H1 (cell line): ENCODE measurements at regions not wholly inside any gene's neighbourhood (a gene's known extent, or its start where the extent isn't known, plus 50 kb on each side); places are given as distances from the start of the nearest gene placed in this dataset.

Experiments
- CTCF ChIA-PET: fragments of 300-600 bp; sonication (Branson Sonifier 250); formaldehyde crosslinking; loops from one replicate; lab custom pipeline; 2021; ENCODE audit not compliant: partially characterized antibody; lab: Charles Lee
- POLR2A ChIA-PET: fragments of 300-600 bp; sonication (Branson Sonifier 250); formaldehyde crosslinking; loops from one replicate; lab custom pipeline; 2021; ENCODE audit warnings: inconsistent platforms; ENCODE audit not compliant: partially characterized antibody; lab: Charles Lee
- DNase-seq, 2 experiments: peaks; one replicate each; pipeline versions ENCODE4 v3.0.0 to v3.0.0-alpha.2; 2010 to 2022; ENCODE audit warnings: low spot score in 2 of 2, low read depth in 1 of 2, mixed read lengths in 1 of 2
- FAIRE-seq: peaks from 2 replicates; lab custom pipeline; 2011; peaks lifted over from hg19 to GRCh38; lab: Jason Lieb, UNC
- H2AFZ ChIP-seq: 2 replicates; pipeline ENCODE4 v1.8.1; 2012; ENCODE audit warnings: low read length, inconsistent platforms
- H2AK5ac ChIP-seq: 2 replicates; pipeline ENCODE4 v1.6.1; 2013; ENCODE audit warnings: low read depth, low read length
- H2BK120ac ChIP-seq: replicated peaks from 2 replicates; pipeline ENCODE3; 2013; ENCODE audit warnings: low read depth, low read length, inconsistent platforms
- H2BK12ac ChIP-seq: 2 replicates; pipeline ENCODE4 v1.6.1; 2013; ENCODE audit warnings: low read depth, low read length
- H2BK15ac ChIP-seq: 2 replicates; pipeline ENCODE4 v1.6.1; 2013; ENCODE audit warnings: low read length
- H2BK20ac ChIP-seq: 2 replicates; pipeline ENCODE4 v1.6.1; 2013; ENCODE audit warnings: low read length
- H2BK5ac ChIP-seq: 2 replicates; pipeline ENCODE4 v1.6.1; 2013; ENCODE audit warnings: low read depth, low read length
- H3K14ac ChIP-seq: 2 replicates; pipeline ENCODE4 v1.6.1; 2013; ENCODE audit warnings: inconsistent platforms; ENCODE audit not compliant: insufficient read length
- H3K18ac ChIP-seq: 2 replicates; pipeline ENCODE4 v1.6.1; 2013; ENCODE audit warnings: low read length; ENCODE audit errors: extremely low read depth
- H3K23ac ChIP-seq: 2 replicates; pipeline ENCODE4 v1.6.1; 2013; ENCODE audit warnings: inconsistent platforms; ENCODE audit not compliant: insufficient read length
- H3K23me2 ChIP-seq: 2 replicates; pipeline ENCODE4 v1.6.1; 2013; ENCODE audit warnings: low read depth, low read length
- H3K27ac ChIP-seq: 2 replicates; pipeline ENCODE4 v1.6.1; 2011; ENCODE audit warnings: low read depth, low read length, inconsistent platforms
- H3K27me3 ChIP-seq, 4 experiments: replicated peaks in 1 of 4; 1 replicate in 1 of 4; 2 replicates in 3 of 4; pipeline versions ENCODE4 v1.6.1 to v1.8.1; 2011 to 2013; ENCODE audit warnings: low read length in 3 of 4, mild to moderate bottlenecking in 3 of 4, inconsistent platforms in 2 of 4, mixed read lengths in 2 of 4, moderate library complexity in 1 of 4; ENCODE audit not compliant: control insufficient read depth in 3 of 4, insufficient read depth in 3 of 4; ENCODE audit errors: extremely low read depth in 1 of 4
- H3K36me3 ChIP-seq, 4 experiments: 2 replicates each; pipeline versions ENCODE4 v1.6.1 to v1.8.1; 2011 to 2013; ENCODE audit warnings: mild to moderate bottlenecking in 4 of 4, low read length in 3 of 4, moderate library complexity in 2 of 4, control low read depth in 1 of 4, inconsistent platforms in 1 of 4; ENCODE audit not compliant: insufficient read depth in 4 of 4, control insufficient read depth in 2 of 4
- H3K4ac ChIP-seq: replicated peaks from 2 replicates; pipeline ENCODE3; 2013; ENCODE audit warnings: low read length, low read depth, mixed read lengths, inconsistent platforms; ENCODE audit not compliant: insufficient read length
- H3K4me1 ChIP-seq, 4 experiments: replicated peaks in 1 of 4; 1 replicate in 1 of 4; 2 replicates in 3 of 4; pipeline versions ENCODE4 v1.6.1 to v1.8.1; 2011 to 2013; ENCODE audit warnings: low read length in 3 of 4, inconsistent platforms in 2 of 4, mixed read lengths in 1 of 4; ENCODE audit not compliant: insufficient read depth in 4 of 4, control insufficient read depth in 3 of 4
- H3K4me2 ChIP-seq, 2 experiments: 2 replicates each; pipeline versions ENCODE4 v1.6.1 to v1.8.1; 2011 to 2013; ENCODE audit warnings: low read depth in 2 of 2, low read length in 2 of 2, control low read depth in 1 of 2, inconsistent platforms in 1 of 2, mild to moderate bottlenecking in 1 of 2; ENCODE audit not compliant: insufficient read depth in 1 of 2
- H3K4me3 ChIP-seq, 4 experiments: fragments of 200-600, 300-600 bp in 1 of 4; sonication (generic), shearing (Covaris generic), sonication (Bioruptor Twin) in 1 of 4; 2 replicates each; pipeline versions ENCODE4 v1.5.1 to v1.8.1; 2011 to 2016; ENCODE audit warnings: low read length in 4 of 4, low read depth in 3 of 4, control low read depth in 2 of 4, inconsistent platforms in 2 of 4, mild to moderate bottlenecking in 2 of 4, mixed read lengths in 1 of 4, moderate library complexity in 1 of 4; ENCODE audit not compliant: insufficient read depth in 2 of 4; ENCODE audit errors: extremely low read depth in 1 of 4
- H3K56ac ChIP-seq: replicated peaks from 2 replicates; pipeline ENCODE3; 2013; ENCODE audit warnings: low read depth, mild to moderate bottlenecking, mixed read lengths, low read length, inconsistent platforms; ENCODE audit not compliant: insufficient read length
- H3K79me1 ChIP-seq: 2 replicates; pipeline ENCODE4 v1.6.1; 2013; ENCODE audit warnings: low read depth, low read length, control low read depth
- H3K79me2 ChIP-seq, 2 experiments: 2 replicates each; pipeline versions ENCODE4 v1.6.1 to v1.8.1; 2012 to 2013; ENCODE audit warnings: low read length in 2 of 2, mild to moderate bottlenecking in 2 of 2, inconsistent platforms in 1 of 2; ENCODE audit not compliant: insufficient read depth in 2 of 2, control insufficient read depth in 1 of 2
- H3K9ac ChIP-seq, 4 experiments: replicated peaks in 1 of 4; 1 replicate in 1 of 4; 2 replicates in 3 of 4; pipeline versions ENCODE4 v1.6.1 to v1.8.1; 2011 to 2013; ENCODE audit warnings: low read depth in 3 of 4, low read length in 3 of 4, control low read depth in 2 of 4, mild to moderate bottlenecking in 2 of 4, moderate library complexity in 2 of 4, inconsistent platforms in 1 of 4; ENCODE audit errors: extremely low read depth in 1 of 4
- H3K9me3 ChIP-seq, 2 experiments: 2 replicates each; pipeline versions ENCODE4 v1.6.1 to v1.8.1; 2012 to 2013; ENCODE audit warnings: mild to moderate bottlenecking in 2 of 2, moderate library complexity in 2 of 2, control low read depth in 1 of 2, inconsistent platforms in 1 of 2, low read depth in 1 of 2, low read length in 1 of 2, mixed read lengths in 1 of 2; ENCODE audit not compliant: insufficient read depth in 2 of 2
- H4K20me1 ChIP-seq, 2 experiments: replicated peaks in 1 of 2; 2 replicates each; pipeline versions ENCODE3 to v1.8.1; 2011 to 2013; ENCODE audit warnings: inconsistent platforms in 2 of 2, low read length in 2 of 2, mild to moderate bottlenecking in 1 of 2; ENCODE audit not compliant: insufficient read depth in 2 of 2, control insufficient read depth in 1 of 2
- H4K5ac ChIP-seq: 2 replicates; pipeline ENCODE4 v1.6.1; 2013; ENCODE audit warnings: low read length, low read depth, mixed read lengths, inconsistent platforms; ENCODE audit not compliant: insufficient read length
- H4K8ac ChIP-seq: 2 replicates; pipeline ENCODE4 v1.8.0; 2013; ENCODE audit warnings: mild to moderate bottlenecking, moderate library complexity, low read length, inconsistent platforms; ENCODE audit not compliant: insufficient read depth; ENCODE audit errors: extremely low read depth
- H4K91ac ChIP-seq: replicated peaks from 2 replicates; pipeline ENCODE3; 2013; ENCODE audit warnings: low read length, mixed read lengths, inconsistent platforms; ENCODE audit not compliant: insufficient read length
- ATF3 ChIP-seq: IDR thresholded peaks from 2 replicates; pipeline ENCODE4 v1.6.1; 2011; ENCODE audit warnings: low read depth, mild to moderate bottlenecking, low read length; ENCODE audit not compliant: insufficient read depth
- BACH1 ChIP-seq: IDR thresholded peaks from 2 replicates; pipeline ENCODE4 v1.6.1; 2012; ENCODE audit warnings: low read length, improper control_type of control experiment
- CBX8 ChIP-seq: fragments of 300-800, 300-1000 bp; sonication (generic); IDR thresholded peaks from 2 replicates; pipeline ENCODE4 v1.7.1; 2016; ENCODE audit warnings: low read depth, low read length, borderline replicate concordance
- CHD2 ChIP-seq: IDR thresholded peaks from 2 replicates; pipeline ENCODE4 v1.6.1; 2012; ENCODE audit warnings: low read length, improper control_type of control experiment
- CTCF ChIP-seq, 3 experiments: IDR thresholded peaks; 1 replicate in 2 of 3; 2 replicates in 1 of 3; pipeline versions ENCODE4 v1.5.1 to v1.6.1; 2011; ENCODE audit warnings: low read length in 3 of 3, mild to moderate bottlenecking in 3 of 3, inconsistent platforms in 2 of 3, low read depth in 1 of 3, moderate library complexity in 1 of 3; ENCODE audit not compliant: insufficient read depth in 1 of 3; ENCODE audit errors: control extremely low read depth in 1 of 3
- E2F6 ChIP-seq: IDR thresholded peaks from 2 replicates; pipeline ENCODE4 v1.6.1; 2012; ENCODE audit warnings: inconsistent platforms
- MAFK ChIP-seq: IDR thresholded peaks from 2 replicates; pipeline ENCODE4 v1.6.1; 2012; ENCODE audit warnings: low read depth, mild to moderate bottlenecking, improper control_type of control experiment, low read length
- SP2 ChIP-seq: IDR thresholded peaks from 2 replicates; pipeline ENCODE4 v1.6.1; 2012; ENCODE audit warnings: mild to moderate bottlenecking, low read length, inconsistent platforms
- TEAD4 ChIP-seq: IDR thresholded peaks from 2 replicates; pipeline ENCODE4 v1.6.1; 2012; ENCODE audit warnings: low read depth, low read length, inconsistent platforms, mixed read lengths
- YY1 ChIP-seq: IDR thresholded peaks from 2 replicates; pipeline ENCODE4 v1.6.1; 2011; ENCODE audit warnings: low read depth, mild to moderate bottlenecking, low read length
- WGBS, 2 experiments: shearing (Covaris generic) in 1 of 2; methylation state at CpG; one replicate each; pipeline versions ENCODE4 v1.1.6 to v1.1.7; 2013 to 2015; ENCODE audit warnings: low lambda C conversion rate in 2 of 2, mixed read lengths in 2 of 2, inconsistent platforms in 1 of 2, low coverage in 1 of 2, missing lambda C conversion rate in 1 of 2; ENCODE audit not compliant: insufficient replicate concordance in 2 of 2, insufficient coverage in 1 of 2, insufficient read length in 1 of 2; ENCODE audit errors: extremely low coverage in 1 of 2, missing lambda C conversion rate in 1 of 2; 5-methylcytosine and 5-hydroxymethylcytosine counted together

- H3K9ac ChIP-seq = no peak overlapping the region
- no peaks in the 10 kb centered on the region for H4K20me1 ChIP-seq
- no peak overlapping the region for H4K91ac ChIP-seq
- H3K79me2 ChIP-seq = no peaks in the 10 kb centered on the region
- POLR2A ChIA-PET = no interaction called here
- WGBS, 2 experiments = 85% methylated on average over 3 of the region's 3 CpGs; no CpG with 5 or more reads in 1 of the 2 experiments
- no peaks in the 10 kb centered on the region for H3K4me1 ChIP-seq
- no peak overlapping the region for H2AFZ ChIP-seq
- no peaks in the 10 kb centered on the region for H3K36me3 ChIP-seq
- H3K23me2 ChIP-seq = no peaks in the 10 kb centered on the region
- no peak overlapping the region for H2AK5ac ChIP-seq
- H3K27me3 ChIP-seq = no peaks in the 10 kb centered on the region
- H2BK20ac ChIP-seq = no peak overlapping the region
- H2BK5ac ChIP-seq = no peak overlapping the region
- CTCF ChIA-PET = interaction anchor here (0.9 to 1.7 kb wide), 5 partner anchors 9 to 258 kb away, joined by 3 to 6 read pairs (median 5); no protein-coding TSS in a partner anchor
- no peak for FAIRE-seq
- no peak overlapping the region for H3K18ac ChIP-seq
- H2BK12ac ChIP-seq = no peak overlapping the region
- no peak overlapping the region for H3K56ac ChIP-seq
- H2BK120ac ChIP-seq = no peak overlapping the region
- no peaks in the 10 kb centered on the region for H3K9me3 ChIP-seq
- no peak overlapping the region for H3K14ac ChIP-seq
- H3K27ac ChIP-seq = no peak overlapping the region
- no peak overlapping the region for H4K5ac ChIP-seq
- H4K8ac ChIP-seq = no peak overlapping the region
- no peak for DNase-seq
- H3K23ac ChIP-seq = no peak overlapping the region
- no peak overlapping the region for H3K4me2 ChIP-seq
- H3K79me1 ChIP-seq = no peaks in the 10 kb centered on the region
- no peak overlapping the region for H3K4ac ChIP-seq
- no peak overlapping the region for H2BK15ac ChIP-seq
- no peak overlapping the region for H3K4me3 ChIP-seq
- no peak for TF ChIP-seq TEAD4
- no peak for TF ChIP-seq CTCF (IDR thresholded peaks at IDR 0.05; ENCODE audit: control extremely low read depth in 1 of 3, insufficient read depth in 1 of 3, low read depth in 1 of 3, low read length in 3 of 3)
- no peak for TF ChIP-seq SP2
- TF ChIP-seq E2F6 = no peak
- no peak for TF ChIP-seq YY1
- TF ChIP-seq MAFK = no peak
- no peak for TF ChIP-seq BACH1
- TF ChIP-seq CBX8 = no peak
- no peak for TF ChIP-seq ATF3
- no peak for TF ChIP-seq CHD2
These were observed 52.6 kb upstream of the ATP10B start for GRCh38 chr5:160904591-160904990.
